Keratinocyte (primary cell): ENCODE measurements at regions not wholly inside any gene's neighbourhood (a gene's known extent, or its start where the extent isn't known, plus 50 kb on each side); places are given as distances from the start of the nearest gene placed in this dataset.

Experiments used
- DNase-seq: peaks from one replicate; pipeline ENCODE4 v3.0.0-alpha.2; 2011; ENCODE audit warnings: low read depth, missing footprints, low spot score
- FAIRE-seq: peaks from 2 replicates; lab custom pipeline; 2011; peaks lifted over from hg19 to GRCh38; lab: Jason Lieb, UNC
- H2AFZ ChIP-seq: 2 replicates; pipeline ENCODE4 v1.6.0; 2012; ENCODE audit warnings: low read length, control low read depth, inconsistent platforms; ENCODE audit not compliant: control insufficient read depth
- H3K27ac ChIP-seq: 2 replicates; pipeline ENCODE4 v1.5.1; 2011; ENCODE audit warnings: low read length; ENCODE audit not compliant: control insufficient read depth, insufficient read depth
- H3K27me3 ChIP-seq: 3 replicates; pipeline ENCODE4 v1.6.0; 2011; ENCODE audit warnings: low read length; ENCODE audit not compliant: control insufficient read depth, insufficient read depth; ENCODE audit errors: extremely low read depth
- H3K36me3 ChIP-seq, 2 experiments: 2 replicates in 1 of 2; 3 replicates in 1 of 2; pipeline ENCODE4 v1.5.1; 2011; ENCODE audit warnings: low read length in 2 of 2, mild to moderate bottlenecking in 1 of 2; ENCODE audit not compliant: control insufficient read depth in 2 of 2, insufficient read depth in 2 of 2; ENCODE audit errors: extremely low read depth in 1 of 2
- H3K4me1 ChIP-seq: 3 replicates; pipeline ENCODE4 v1.5.1; 2011; ENCODE audit warnings: low read length; ENCODE audit not compliant: control insufficient read depth, insufficient read depth; ENCODE audit errors: extremely low read depth
- H3K4me2 ChIP-seq: 3 replicates; pipeline ENCODE4 v1.6.0; 2011; ENCODE audit warnings: low read depth, low read length; ENCODE audit not compliant: control insufficient read depth, insufficient read depth; ENCODE audit errors: extremely low read depth
- H3K4me3 ChIP-seq, 3 experiments: fragments of 200-600 bp in 1 of 3; sonication (generic) in 1 of 3; 2 replicates in 2 of 3; 3 replicates in 1 of 3; pipeline ENCODE4 v1.5.1; 2011 to 2016; ENCODE audit warnings: low read length in 3 of 3, mild to moderate bottlenecking in 3 of 3, control low read depth in 2 of 3, inconsistent platforms in 1 of 3, low read depth in 1 of 3, mixed read lengths in 1 of 3, mixed run types in 1 of 3, moderate library complexity in 1 of 3; ENCODE audit not compliant: control insufficient read depth in 2 of 3, insufficient read depth in 2 of 3; ENCODE audit errors: extremely low read depth in 1 of 3
- H3K79me2 ChIP-seq: 2 replicates; pipeline ENCODE4 v1.6.0; 2012; ENCODE audit warnings: low read length; ENCODE audit not compliant: control insufficient read depth, insufficient read depth
- H3K9ac ChIP-seq: 3 replicates; pipeline ENCODE4 v1.6.0; 2011; ENCODE audit warnings: low read length; ENCODE audit not compliant: control insufficient read depth, insufficient read depth; ENCODE audit errors: extremely low read depth
- H3K9me1 ChIP-seq: 3 replicates; pipeline ENCODE4 v1.6.0; 2011; ENCODE audit warnings: low read length; ENCODE audit not compliant: control insufficient read depth, insufficient read depth; ENCODE audit errors: extremely low read depth
- H3K9me3 ChIP-seq: 2 replicates; pipeline ENCODE4 v1.5.1; 2012; ENCODE audit warnings: low read depth, low read length; ENCODE audit not compliant: control insufficient read depth
- H4K20me1 ChIP-seq: 3 replicates; pipeline ENCODE4 v1.6.0; 2011; ENCODE audit warnings: low read length; ENCODE audit not compliant: control insufficient read depth, insufficient read depth; ENCODE audit errors: extremely low read depth
- CTCF ChIP-seq, 3 experiments: IDR thresholded peaks in 1 of 3; conservative IDR thresholded peaks in 1 of 3; optimal IDR thresholded peaks in 1 of 3; 2 replicates in 2 of 3; 3 replicates in 1 of 3; pipeline versions ENCODE3 to v1.5.1; 2011; ENCODE audit warnings: low read length in 3 of 3, mild to moderate bottlenecking in 3 of 3, moderate library complexity in 2 of 3, control low read depth in 1 of 3, inconsistent platforms in 1 of 3; ENCODE audit not compliant: insufficient read depth in 2 of 3; ENCODE audit errors: extremely low read depth in 1 of 3
- EZH2 ChIP-seq: IDR thresholded peaks from one replicate; pipeline ENCODE4 v1.6.1; 2012; ENCODE audit warnings: inconsistent platforms, mild to moderate bottlenecking, low read length, moderate library complexity
- dilution Hi-C: fragments of 300-500 bp; cut with MboI; formaldehyde crosslinking; loops from one replicate; pipeline ENCODE4 v1.7.0; 2020; ENCODE audit warnings: low sequenced_read_pairs; ENCODE audit not compliant: extremely low pct_ligation_motif_present

DNA sequence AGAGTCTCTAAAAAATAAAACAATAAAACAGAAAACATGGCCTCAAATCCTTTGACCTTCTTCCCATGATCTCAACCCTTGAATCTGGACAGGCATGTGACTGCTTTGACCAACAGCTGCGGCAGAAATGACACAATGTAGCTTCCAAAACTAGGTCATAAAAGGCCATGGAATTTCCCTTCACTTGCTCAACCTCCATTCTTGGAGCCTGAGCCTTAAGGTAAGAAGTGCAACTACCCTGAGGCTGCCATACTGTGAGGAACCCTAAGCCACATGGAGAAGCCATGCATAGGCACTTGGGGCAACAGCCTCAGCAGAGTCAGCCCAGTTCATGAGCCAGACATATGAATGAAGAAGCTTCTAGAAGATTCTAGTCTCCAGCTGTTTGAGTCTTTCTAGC, 75.7 kb upstream of the BRD7 start:
- H3K9me1 ChIP-seq = no peaks in the 10 kb centered on the region
- FAIRE-seq (no peak), DNase-seq (no peak)
- TF ChIP-seq CTCF (optimal IDR thresholded peaks at IDR 0.05 in 1 of 3, IDR thresholded peaks at IDR 0.05 in 1 of 3, conservative IDR thresholded peaks at IDR 0.05 in 1 of 3; ENCODE audit: extremely low read depth in 1 of 3, insufficient read depth in 2 of 3, low read length in 3 of 3) (no peak), EZH2 (no peak)
- H3K27ac ChIP-seq = no peak overlapping the region
- H3K36me3 ChIP-seq = no peaks in the 10 kb centered on the region
- H3K9ac ChIP-seq = no peak overlapping the region
- H2AFZ ChIP-seq = no peak overlapping the region
- H3K4me3 ChIP-seq = no peak overlapping the region
- dilution Hi-C loops = no loop called here
- H3K9me3 ChIP-seq = no peaks in the 10 kb centered on the region
- no peaks in the 10 kb centered on the region for H4K20me1 ChIP-seq
- H3K27me3 ChIP-seq = peaks cover 19% of the 10 kb centered on the region
- H3K79me2 ChIP-seq = no peaks in the 10 kb centered on the region
- no peaks in the 10 kb centered on the region for H3K4me1 ChIP-seq
- no peak overlapping the region for H3K4me2 ChIP-seq

- TF ChIP-seq EZH2 (no peak), CTCF (optimal IDR thresholded peaks at IDR 0.05 in 1 of 3, IDR thresholded peaks at IDR 0.05 in 1 of 3, conservative IDR thresholded peaks at IDR 0.05 in 1 of 3; ENCODE audit: extremely low read depth in 1 of 3, insufficient read depth in 2 of 3, low read length in 3 of 3) (no peak)
- Histone ChIP-seq H3K9me3 (no peaks in the 10 kb centered on the region), H3K4me3 (no peak overlapping the region), H3K27ac (no peak overlapping the region), H3K27me3 (peaks cover 8% of the 10 kb centered on the region), H3K9ac (no peak overlapping the region), H3K79me2 (no peaks in the 10 kb centered on the region), H4K20me1 (no peaks in the 10 kb centered on the region), H3K9me1 (no peaks in the 10 kb centered on the region), H2AFZ (no peak overlapping the region), H3K4me1 (no peaks in the 10 kb centered on the region), H3K36me3 (no peaks in the 10 kb centered on the region), H3K4me2 (no peak overlapping the region)
- dilution Hi-C loops = no loop called here
- DNase-seq = no peak
- FAIRE-seq = no peak
These were observed 73.4 kb upstream of the BRD7 start for GRCh38 chr16:50442221-50442620.
